Transverse colon (tissue), 4 donors: ENCODE measurements at regions not wholly inside any gene's neighbourhood (a gene's known extent, or its start where the extent isn't known, plus 50 kb on each side); places are given as distances from the start of the nearest gene placed in this dataset.

Experiments
- DNase-seq: peaks from one replicate; pipeline ENCODE4 v3.0.0-alpha.2; 2019
- H3K27ac ChIP-seq, 4 donors: fragments of 200-600 bp; sonication (generic); 2 replicates each; pipeline ENCODE4 v1.5.1; 2016 to 2018; ENCODE audit warnings: inconsistent platforms in 4 of 4
- H3K27me3 ChIP-seq: fragments of 200-600 bp; sonication (generic); 2 replicates; pipeline ENCODE4 v1.5.1; 2017; ENCODE audit warnings: inconsistent platforms
- H3K36me3 ChIP-seq, 4 donors: fragments of 200-600 bp; sonication (generic); 2 replicates each; pipeline ENCODE4 v1.5.1; 2017 to 2019; ENCODE audit warnings: inconsistent platforms in 4 of 4
- H3K4me1 ChIP-seq, 4 donors: fragments of 200-600 bp; sonication (generic); 2 replicates each; pipeline ENCODE4 v1.5.1; 2017 to 2020; ENCODE audit warnings: inconsistent platforms in 4 of 4
- H3K4me3 ChIP-seq, 4 donors: fragments of 200-600 bp; sonication (generic); 1 replicate in 1 of 4; 2 replicates in 3 of 4; pipeline versions ENCODE4 v1.5.1 to v1.6.1; 2017 to 2019; ENCODE audit warnings: inconsistent platforms in 4 of 4
- H3K9me3 ChIP-seq, 2 donors: fragments of 200-600 bp; sonication (generic); 2 replicates each; pipeline ENCODE4 v1.5.1; 2017 to 2019; ENCODE audit warnings: inconsistent platforms in 2 of 2
- CTCF ChIP-seq, 5 experiments: fragments of 200-600 bp in 3 of 5; fragments of 450-650 bp in 2 of 5; sonication (generic) in 3 of 5; IDR thresholded peaks; 1 replicate in 2 of 5; 2 replicates in 3 of 5; pipeline ENCODE4 v1.5.1; 2016 to 2017; ENCODE audit warnings: antibody characterized with exemption in 5 of 5, inconsistent platforms in 3 of 5, mild to moderate bottlenecking in 2 of 5, moderate library complexity in 1 of 5
- EP300 ChIP-seq: sonication (generic); formaldehyde crosslinking; IDR thresholded peaks from one replicate; pipeline ENCODE4 v1.6.1; 2017; ENCODE audit warnings: antibody characterized with exemption, low read depth
- POLR2A ChIP-seq: fragments of 450-650 bp; IDR thresholded peaks from one replicate; pipeline ENCODE4 v1.6.1; 2016; ENCODE audit warnings: antibody characterized with exemption, mild to moderate bottlenecking, moderate library complexity
- POLR2AphosphoS5 ChIP-seq, 3 donors: sonication (generic); formaldehyde crosslinking; IDR thresholded peaks; one replicate each; pipeline ENCODE4 v1.6.1; 2016; ENCODE audit warnings: antibody characterized with exemption in 3 of 3
- WGBS, 2 donors: methylation state at CpG; one replicate each; pipeline ENCODE4 v1.1.5; 2018; ENCODE audit warnings: low coverage in 1 of 2; 5-methylcytosine and 5-hydroxymethylcytosine counted together
- in situ Hi-C, 4 donors: fragments of 200-750 bp; cut with MboI; loops; one replicate each; pipeline versions ENCODE4 v1.15.0 to v1.15.1; 2017; ENCODE audit warnings: low sequenced_read_pairs in 3 of 4, low pct_ligation_motif_present in 1 of 4, low pct_unique_long_range_greater_than_20kb in 1 of 4
- intact Hi-C: fragments of 100-400 bp; cut with DNase I; formaldehyde crosslinking; loops from one replicate; pipeline ENCODE4 v1.15.1; 2023; ENCODE audit warnings: low total_unique reads

- intact Hi-C loops (no loop called here), in situ Hi-C loops (no loop called here)
- Histone ChIP-seq H3K27ac (no peak overlapping the region), H3K27me3 (no peaks in the 10 kb centered on the region), H3K4me1 (no peaks in the 10 kb centered on the region), H3K9me3 (no peaks in the 10 kb centered on the region), H3K4me3 (no peak overlapping the region), H3K36me3 (no peaks in the 10 kb centered on the region)
- 92% methylated on average over 1 of the region's 1 CpG for WGBS, 2 donors
- TF ChIP-seq EP300 (no peak), POLR2AphosphoS5 (IDR thresholded peaks at IDR 0.05) (no peak), CTCF (IDR thresholded peaks at IDR 0.05) (no peak), POLR2A (no peak)
- no peak for DNase-seq
Observed at GRCh38 chr11:28964811-28965210, 856.6 kb downstream of the METTL15 start.

GRCh38 chr11:28963187-28963586, 855.0 kb downstream of the METTL15 start:
- no peak for DNase-seq
- 18 to 31% methylated on average over 1 of the region's 1 CpG for WGBS, 2 donors
- in situ Hi-C loops, result no loop called here

GRCh38 chr11:28962502-28962901, 854.3 kb downstream of the METTL15 start:
- intact Hi-C loops, result no loop called here
- H3K9me3 ChIP-seq, result no peaks in the 10 kb centered on the region
- no peak overlapping the region for H3K4me3 ChIP-seq
- H3K4me1 ChIP-seq, result no peaks in the 10 kb centered on the region
- no peak overlapping the region for H3K27ac ChIP-seq
- H3K27me3 ChIP-seq, result no peaks in the 10 kb centered on the region
- in situ Hi-C loops, result no loop called here
- DNase-seq, result no peak
- no peaks in the 10 kb centered on the region for H3K36me3 ChIP-seq
- WGBS, 2 donors, result 42 to 59% methylated on average over 5 of the region's 5 CpGs
- TF ChIP-seq POLR2AphosphoS5 (IDR thresholded peaks at IDR 0.05) (no peak), EP300 (no peak), CTCF (IDR thresholded peaks at IDR 0.05) (no peak), POLR2A (no peak)

More at GRCh38 chr11:28963187-28963586, 855.0 kb downstream of the METTL15 start:
- intact Hi-C loops, result no loop called here
- Histone ChIP-seq H3K4me1 (no peaks in the 10 kb centered on the region), H3K4me3 (no peak overlapping the region), H3K27me3 (no peaks in the 10 kb centered on the region), H3K27ac (no peak overlapping the region), H3K36me3 (no peaks in the 10 kb centered on the region), H3K9me3 (no peaks in the 10 kb centered on the region)
- TF ChIP-seq POLR2A, result no peak
- no peak for TF ChIP-seq POLR2AphosphoS5 (IDR thresholded peaks at IDR 0.05)
- no peak for TF ChIP-seq CTCF (IDR thresholded peaks at IDR 0.05)
- TF ChIP-seq EP300, result no peak

GRCh38 chr11:28961726-28962125, 853.5 kb downstream of the METTL15 start:
- Histone ChIP-seq H3K27me3 (no peaks in the 10 kb centered on the region), H3K9me3 (no peaks in the 10 kb centered on the region), H3K27ac (no peak overlapping the region), H3K4me1 (no peaks in the 10 kb centered on the region), H3K4me3 (no peak overlapping the region), H3K36me3 (no peaks in the 10 kb centered on the region)
- DNase-seq, result no peak
- no peak for TF ChIP-seq CTCF (IDR thresholded peaks at IDR 0.05)
- no peak for TF ChIP-seq POLR2A
- no peak for TF ChIP-seq POLR2AphosphoS5 (IDR thresholded peaks at IDR 0.05)
- no peak for TF ChIP-seq EP300
- 48 to 91% methylated on average over 1 of the region's 1 CpG for WGBS, 2 donors
- in situ Hi-C loops (no loop called here), intact Hi-C loops (no loop called here)
